Skeletal muscle tissue (tissue), 3 donors: ENCODE measurements at regions not wholly inside any gene's neighbourhood (a gene's known extent, or its start where the extent isn't known, plus 50 kb on each side); places are given as distances from the start of the nearest gene placed in this dataset.

Experiments used
- H3K27ac ChIP-seq: one replicate; pipeline ENCODE4 v1.7.0; 2013; ENCODE audit warnings: mild to moderate bottlenecking, low read depth, low read length, inconsistent platforms
- H3K27me3 ChIP-seq, 3 donors: one replicate each; pipeline ENCODE4 v1.7.0; 2013; ENCODE audit warnings: low read length in 3 of 3; ENCODE audit not compliant: control insufficient read depth in 3 of 3, insufficient read depth in 3 of 3
- H3K36me3 ChIP-seq, 3 donors: one replicate each; pipeline ENCODE4 v1.7.0; 2013; ENCODE audit warnings: low read length in 3 of 3; ENCODE audit not compliant: control insufficient read depth in 3 of 3, insufficient read depth in 3 of 3
- H3K4me1 ChIP-seq, 3 donors: one replicate each; pipeline ENCODE4 v1.7.0; 2013; ENCODE audit warnings: low read length in 3 of 3, mild to moderate bottlenecking in 3 of 3; ENCODE audit not compliant: control insufficient read depth in 3 of 3, insufficient read depth in 3 of 3
- H3K4me3 ChIP-seq, 3 donors: one replicate each; pipeline ENCODE4 v1.7.0; 2013; ENCODE audit warnings: low read length in 3 of 3
- H3K9ac ChIP-seq, 3 donors: one replicate each; pipeline ENCODE4 v1.7.0; 2013; ENCODE audit warnings: low read length in 3 of 3, mild to moderate bottlenecking in 3 of 3, moderate library complexity in 2 of 3, low read depth in 1 of 3
- H3K9me3 ChIP-seq, 3 donors: one replicate each; pipeline ENCODE4 v1.7.0; 2013; ENCODE audit warnings: low read length in 3 of 3; ENCODE audit not compliant: control insufficient read depth in 3 of 3
- donor health status: Osteomylitis.

- Histone ChIP-seq H3K9ac (no peak overlapping the region), H3K4me1 (no peaks in the 10 kb centered on the region), H3K9me3 (no peaks in the 10 kb centered on the region), H3K36me3 (no peaks in the 10 kb centered on the region), H3K27ac (no peak overlapping the region), H3K27me3 (no peaks in the 10 kb centered on the region), H3K4me3 (no peak overlapping the region)
These were observed 662.5 kb downstream of the LUZP2 start for GRCh38 chr11:25159341-25159740.

GRCh38 chr11:25163421-25163820, 666.6 kb downstream of the LUZP2 start:
- no peak overlapping the region for H3K27ac ChIP-seq
- H3K4me3 ChIP-seq: no peak overlapping the region
- no peaks in the 10 kb centered on the region for H3K4me1 ChIP-seq
- no peaks in the 10 kb centered on the region for H3K27me3 ChIP-seq
- no peaks in the 10 kb centered on the region for H3K36me3 ChIP-seq
- peaks cover 0 to 2% (median 0%) of the 10 kb centered on the region in 3 donors for H3K9me3 ChIP-seq
- no peak overlapping the region for H3K9ac ChIP-seq

- H3K9me3 ChIP-seq: no peaks in the 10 kb centered on the region
- H3K4me1 ChIP-seq: no peaks in the 10 kb centered on the region
- no peak overlapping the region for H3K4me3 ChIP-seq
- H3K9ac ChIP-seq: no peak overlapping the region
- no peaks in the 10 kb centered on the region for H3K27me3 ChIP-seq
- H3K36me3 ChIP-seq: no peaks in the 10 kb centered on the region
- H3K27ac ChIP-seq: no peak overlapping the region
These were observed 683.3 kb downstream of the LUZP2 start for GRCh38 chr11:25180187-25180586.

GRCh38 chr11:25183411-25183810, 686.6 kb downstream of the LUZP2 start:
- H3K4me3 ChIP-seq: no peak overlapping the region
- no peak overlapping the region for H3K27ac ChIP-seq
- H3K36me3 ChIP-seq: no peaks in the 10 kb centered on the region
- H3K9ac ChIP-seq: no peak overlapping the region
- H3K9me3 ChIP-seq: no peaks in the 10 kb centered on the region
- H3K27me3 ChIP-seq: no peaks in the 10 kb centered on the region
- H3K4me1 ChIP-seq: no peaks in the 10 kb centered on the region

- no peaks in the 10 kb centered on the region for H3K4me1 ChIP-seq
- peaks cover 0 to 2% (median 0%) of the 10 kb centered on the region in 3 donors for H3K9me3 ChIP-seq
- no peak overlapping the region for H3K4me3 ChIP-seq
- no peak overlapping the region for H3K9ac ChIP-seq
- H3K36me3 ChIP-seq: no peaks in the 10 kb centered on the region
- H3K27ac ChIP-seq: no peak overlapping the region
- H3K27me3 ChIP-seq: no peaks in the 10 kb centered on the region
These were observed 700.7 kb downstream of the LUZP2 start for GRCh38 chr11:25197515-25197914.

- Histone ChIP-seq H3K9ac (no peak overlapping the region), H3K4me1 (no peaks in the 10 kb centered on the region), H3K27me3 (no peaks in the 10 kb centered on the region), H3K27ac (no peak overlapping the region), H3K36me3 (no peaks in the 10 kb centered on the region), H3K9me3 (peaks cover 0 to 2% (median 0%) of the 10 kb centered on the region in 3 donors), H3K4me3 (no peak overlapping the region)
These were observed 701.9 kb downstream of the LUZP2 start for GRCh38 chr11:25198704-25199103.

GRCh38 chr11:25200925-25201324, 704.1 kb downstream of the LUZP2 start:
- H3K27ac ChIP-seq: no peak overlapping the region
- peaks cover 0 to 2% (median 0%) of the 10 kb centered on the region in 3 donors for H3K9me3 ChIP-seq
- no peak overlapping the region for H3K4me3 ChIP-seq
- no peaks in the 10 kb centered on the region for H3K27me3 ChIP-seq
- no peaks in the 10 kb centered on the region for H3K4me1 ChIP-seq
- no peak overlapping the region for H3K9ac ChIP-seq
- no peaks in the 10 kb centered on the region for H3K36me3 ChIP-seq

- no peaks in the 10 kb centered on the region for H3K36me3 ChIP-seq
- no peaks in the 10 kb centered on the region for H3K4me1 ChIP-seq
- H3K27ac ChIP-seq: no peak overlapping the region
- no peak overlapping the region for H3K9ac ChIP-seq
- no peaks in the 10 kb centered on the region for H3K27me3 ChIP-seq
- no peak overlapping the region for H3K4me3 ChIP-seq
- H3K9me3 ChIP-seq: peaks cover 0 to 2% (median 2%) of the 10 kb centered on the region in 3 donors
These were observed 709.9 kb downstream of the LUZP2 start for GRCh38 chr11:25206762-25207161.

GRCh38 chr11:25211635-25212254, 714.9 kb downstream of the LUZP2 start:
- no peak overlapping the region for H3K4me3 ChIP-seq
- no peak overlapping the region for H3K27ac ChIP-seq
- no peaks in the 10 kb centered on the region for H3K27me3 ChIP-seq
- H3K9ac ChIP-seq: no peak overlapping the region
- H3K4me1 ChIP-seq: no peaks in the 10 kb centered on the region
- H3K9me3 ChIP-seq: peaks cover 0 to 2% (median 0%) of the 10 kb centered on the region in 3 donors
- H3K36me3 ChIP-seq: no peaks in the 10 kb centered on the region

- Histone ChIP-seq H3K4me1 (no peaks in the 10 kb centered on the region), H3K27me3 (no peaks in the 10 kb centered on the region), H3K27ac (no peak overlapping the region), H3K36me3 (no peaks in the 10 kb centered on the region), H3K4me3 (no peak overlapping the region), H3K9ac (no peak overlapping the region), H3K9me3 (peaks cover 0 to 2% (median 0%) of the 10 kb centered on the region in 3 donors)
These were observed 717.8 kb downstream of the LUZP2 start for GRCh38 chr11:25214535-25215176.
